ENCODE measurements at regions not wholly inside any gene's neighbourhood (a gene's known extent, or its start where the extent isn't known, plus 50 kb on each side); places are given as distances from the start of the nearest gene placed in this dataset.
A peak's percentile ranks its signal among the peaks of the same experiment; 100 is the strongest.
"Not testable (repeated sequence)": the region's sequence is repeated elsewhere in the genome, so short reads cannot be mapped to it uniquely, and the experiment has no call there.

- no peak for FAIRE-seq
- no peak for DNase-seq (ENCODE audit: insufficient read length, low spot score)
Observed at GRCh38 chr5:106858616-106859015, 812.1 kb downstream of the EFNA5 start.

GRCh38 chr5:106854922-106855321, 815.8 kb downstream of the EFNA5 start:
- no peak for DNase-seq (ENCODE audit: insufficient read length, low spot score)
- no peak for FAIRE-seq

GRCh38 chr5:106854105-106854687, 816.5 kb downstream of the EFNA5 start:
- DNase-seq (ENCODE audit: insufficient read length, low spot score) (no peak), FAIRE-seq (no peak)

GRCh38 chr5:106853266-106853665, 817.5 kb downstream of the EFNA5 start:
- FAIRE-seq (no peak), DNase-seq (ENCODE audit: insufficient read length, low spot score) (no peak)

DNA sequence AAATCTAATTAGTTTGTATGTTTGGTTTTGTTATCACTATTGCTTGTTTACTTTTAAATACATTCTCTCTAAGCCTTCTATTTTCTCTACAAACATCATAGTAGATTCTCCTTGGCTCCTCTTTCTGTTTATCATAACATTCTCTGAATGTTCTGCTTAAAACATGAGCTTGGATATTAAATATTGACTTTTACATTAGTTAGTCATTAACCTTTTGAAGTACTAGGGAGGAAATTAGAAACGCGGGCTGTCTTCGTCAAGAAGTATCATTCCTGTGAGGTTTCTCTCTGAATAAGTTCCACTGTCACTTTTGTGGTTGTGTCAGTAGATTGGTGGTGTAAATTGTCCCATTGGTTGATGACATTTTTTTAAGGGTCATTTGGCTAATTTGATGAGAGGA, 821.5 kb downstream of the EFNA5 start:
- no peak for DNase-seq (ENCODE audit: insufficient read length, low spot score)
- FAIRE-seq: no peak

GRCh38 chr5:106843812-106844416, 826.8 kb downstream of the EFNA5 start:
- no peak for FAIRE-seq

DNA sequence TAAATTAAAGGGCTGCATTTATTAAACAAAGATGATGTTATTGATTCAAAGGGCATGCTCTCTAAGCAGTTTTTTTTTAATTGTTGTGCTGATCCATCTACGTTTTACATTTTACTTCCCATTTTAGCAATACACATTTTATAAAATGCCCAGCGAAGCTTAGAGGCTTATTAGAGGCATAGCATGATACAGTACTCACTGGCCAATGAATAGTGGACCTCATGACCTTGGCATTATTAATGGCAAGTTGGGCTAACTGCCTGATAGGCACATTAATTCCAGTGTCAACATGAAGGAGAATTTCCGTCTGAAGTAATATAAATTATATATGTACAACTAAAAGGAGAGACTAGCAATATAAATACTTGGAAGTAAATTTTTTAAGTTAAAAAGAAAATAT, 837.2 kb downstream of the EFNA5 start:
- DNase-seq (ENCODE audit: insufficient read length, low spot score) (no peak), FAIRE-seq (no peak)

More at GRCh38 chr5:106843812-106844416, 826.8 kb downstream of the EFNA5 start:
- DNase-seq (ENCODE audit: insufficient read length, low spot score): peak; percentile 2

GRCh38 chr5:106827061-106827460, 843.7 kb downstream of the EFNA5 start:
- FAIRE-seq (no peak), DNase-seq (ENCODE audit: insufficient read length, low spot score) (no peak)

GRCh38 chr5:106825374-106825773, 845.4 kb downstream of the EFNA5 start:
- FAIRE-seq: no peak
- no peak for DNase-seq (ENCODE audit: insufficient read length, low spot score)

GRCh38 chr5:106822851-106823250, 847.9 kb downstream of the EFNA5 start:
- DNase-seq (ENCODE audit: insufficient read length, low spot score): no peak
- no peak for FAIRE-seq

- DNase-seq (ENCODE audit: insufficient read length, low spot score) (no peak), FAIRE-seq (no peak)
Observed at GRCh38 chr5:106818552-106818951, 852.2 kb downstream of the EFNA5 start.

GRCh38 chr5:106814961-106815360, 855.8 kb downstream of the EFNA5 start:
- DNase-seq (ENCODE audit: insufficient read length, low spot score): no peak
- no peak for FAIRE-seq

DNA sequence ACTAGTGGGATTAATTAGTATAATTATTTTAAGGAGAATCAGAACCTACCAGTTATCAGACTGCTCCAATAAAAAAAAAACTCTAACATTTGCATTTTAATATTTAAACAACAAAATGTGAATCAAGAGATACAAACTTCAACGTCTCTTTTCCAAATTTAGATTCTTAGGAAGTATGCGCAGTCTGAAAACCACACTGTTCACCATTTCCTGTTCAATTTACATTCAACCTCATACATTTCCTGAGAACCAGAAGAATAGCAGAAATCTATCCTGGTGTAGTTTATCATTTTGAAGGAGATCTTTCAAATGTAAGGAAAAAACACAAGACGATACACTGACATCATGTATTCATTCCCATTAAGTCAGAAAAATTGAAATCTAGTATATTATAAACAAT, 869.2 kb downstream of the EFNA5 start:
- FAIRE-seq (no peak), DNase-seq (ENCODE audit: insufficient read length, low spot score) (no peak)

DNA sequence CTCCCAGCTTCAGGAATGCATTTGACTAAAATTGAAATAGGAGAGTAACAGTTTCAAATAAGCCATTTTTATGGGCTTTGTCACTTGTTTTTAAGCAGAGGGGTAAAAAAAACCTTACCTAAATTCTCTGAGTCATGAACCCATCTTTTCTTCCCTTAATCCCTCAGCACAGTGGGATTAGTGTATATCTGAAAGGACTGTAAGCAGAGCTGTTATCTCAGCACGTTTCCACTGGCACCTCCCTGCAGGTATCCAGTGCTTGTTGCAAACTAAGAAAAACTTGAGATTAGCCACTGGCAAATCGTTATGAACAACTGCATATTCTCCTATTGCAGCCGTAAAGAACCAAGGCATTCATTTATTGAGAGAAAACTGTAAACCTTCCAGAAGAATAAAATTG, 872.7 kb downstream of the EFNA5 start:
- DNase-seq (ENCODE audit: insufficient read length, low spot score) (no peak), FAIRE-seq (no peak)

DNA sequence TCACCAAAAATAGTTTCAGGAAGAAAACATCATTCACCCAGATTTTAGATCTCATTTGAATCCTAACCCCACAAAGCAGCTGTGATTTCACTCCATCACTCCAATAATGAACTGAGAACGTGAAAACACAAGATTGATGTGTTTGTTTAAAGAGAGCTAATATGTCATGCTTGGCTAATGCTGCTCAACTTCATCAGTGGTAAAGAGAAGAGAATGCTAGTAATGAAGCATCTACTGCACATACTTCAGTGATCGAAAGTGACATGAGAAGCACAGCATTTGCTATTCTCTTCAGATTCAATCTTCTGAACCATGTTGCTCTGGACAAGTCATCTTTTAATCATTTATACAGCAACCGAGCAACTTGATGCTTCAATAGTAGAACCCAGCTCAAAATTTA, 874.7 kb downstream of the EFNA5 start:
- DNase-seq (ENCODE audit: insufficient read length, low spot score): no peak
- FAIRE-seq: no peak

- DNase-seq (ENCODE audit: insufficient read length, low spot score): no peak
- no peak for FAIRE-seq
Observed at GRCh38 chr5:106784846-106785245, 885.9 kb downstream of the EFNA5 start.

GRCh38 chr5:106780355-106780754, 890.4 kb downstream of the EFNA5 start:
- DNase-seq (ENCODE audit: insufficient read length, low spot score) (no peak), FAIRE-seq (no peak)

GRCh38 chr5:106776515-106776914, 894.2 kb downstream of the EFNA5 start:
- DNase-seq (ENCODE audit: insufficient read length, low spot score); FAIRE-seq: not testable (repeated sequence)

DNA sequence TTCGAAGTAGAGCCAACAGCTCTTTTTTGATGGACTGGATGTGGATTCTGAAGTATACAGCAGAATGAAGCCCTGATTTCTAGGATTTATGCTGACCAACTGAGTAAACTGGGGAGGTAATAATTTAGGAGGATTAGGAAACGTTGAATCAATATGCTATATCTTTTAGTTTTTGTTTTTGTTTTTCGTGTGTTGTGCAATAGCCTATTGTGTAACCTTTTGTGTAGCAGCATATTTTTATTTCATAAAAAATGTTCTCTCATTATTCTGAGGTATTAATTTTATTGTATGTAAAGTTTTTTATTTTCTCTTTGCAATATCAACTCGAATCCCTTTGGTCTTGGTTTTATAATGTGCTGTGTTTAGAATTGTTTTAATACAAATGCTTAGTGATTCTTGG, 902.3 kb downstream of the EFNA5 start:
- FAIRE-seq (no peak), DNase-seq (ENCODE audit: insufficient read length, low spot score) (no peak)

DNA sequence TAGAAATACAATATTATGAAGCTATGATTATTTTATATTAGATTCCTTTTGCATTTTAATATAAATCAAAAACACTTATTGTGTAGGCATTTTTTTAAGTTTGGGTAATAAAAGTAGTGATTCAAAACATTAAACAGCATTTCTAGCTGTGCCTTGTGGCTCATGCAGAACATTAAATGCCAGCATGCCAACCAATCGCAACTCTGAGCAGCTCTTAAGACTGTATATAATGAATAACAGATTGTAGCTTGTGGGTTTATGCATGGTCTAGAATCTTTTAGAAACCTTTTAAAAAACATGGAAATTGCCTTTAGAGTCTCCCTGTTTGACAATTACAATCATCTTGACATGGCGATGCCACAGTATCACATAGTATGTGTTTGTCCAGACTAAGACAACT, 903.8 kb downstream of the EFNA5 start:
- DNase-seq (ENCODE audit: insufficient read length, low spot score) (no peak), FAIRE-seq (no peak)

- no peak for DNase-seq (ENCODE audit: insufficient read length, low spot score)
- FAIRE-seq: no peak
Observed at GRCh38 chr5:106759581-106759980, 911.2 kb downstream of the EFNA5 start.

DNA sequence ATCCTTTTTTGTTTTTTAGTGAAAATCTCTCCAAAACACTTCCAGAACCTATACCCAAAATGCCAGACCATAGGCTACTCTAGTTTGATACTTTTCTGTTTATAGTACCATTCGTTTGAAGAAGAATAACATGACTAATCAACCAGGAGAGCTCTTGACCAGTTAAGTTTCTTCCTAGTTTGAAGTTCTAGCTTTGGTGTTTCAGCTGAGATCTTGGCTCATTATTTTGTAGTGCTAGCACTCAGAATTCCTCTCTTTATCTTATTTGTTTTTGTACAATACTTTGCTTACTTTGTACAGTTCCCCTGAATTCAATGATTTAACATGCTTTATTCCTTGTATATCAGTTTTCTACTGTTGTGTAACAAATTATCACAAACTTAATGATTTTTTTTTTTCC, 911.6 kb downstream of the EFNA5 start:
- DNase-seq (ENCODE audit: insufficient read length, low spot score): no peak
- FAIRE-seq: no peak

DNA sequence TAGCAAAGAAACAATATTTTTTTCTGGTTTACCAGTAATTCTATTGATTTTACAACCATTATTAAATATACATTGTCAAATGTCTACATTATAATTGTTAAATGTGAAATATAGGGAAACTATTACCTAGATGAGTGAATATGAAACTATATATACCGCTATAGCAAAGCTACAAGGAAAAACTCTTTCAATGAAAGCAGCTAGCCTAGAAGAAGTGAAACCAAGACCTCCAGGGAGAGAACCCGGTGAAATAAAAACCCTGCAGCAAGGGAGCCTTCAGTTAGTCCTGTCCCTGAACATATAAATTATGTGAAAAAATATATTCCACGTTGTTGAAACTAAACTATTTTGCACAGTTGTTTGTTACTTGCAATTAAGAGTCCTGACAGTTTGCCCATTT, 913.1 kb downstream of the EFNA5 start:
- DNase-seq (ENCODE audit: insufficient read length, low spot score) (no peak), FAIRE-seq (no peak)
